D341Med (cell line): ENCODE measurements at regions not wholly inside any gene's neighbourhood (a gene's known extent, or its start where the extent isn't known, plus 50 kb on each side); places are given as distances from the start of the nearest gene placed in this dataset.

Experiments
- DNase-seq: peaks from one replicate; pipeline ENCODE4 v3.0.0; 2012; ENCODE audit warnings: low spot score

GRCh38 chr16:49127103-49127502 is 154.5 kb downstream of the CBLN1 start:
- DNase-seq, result no peak

DNA sequence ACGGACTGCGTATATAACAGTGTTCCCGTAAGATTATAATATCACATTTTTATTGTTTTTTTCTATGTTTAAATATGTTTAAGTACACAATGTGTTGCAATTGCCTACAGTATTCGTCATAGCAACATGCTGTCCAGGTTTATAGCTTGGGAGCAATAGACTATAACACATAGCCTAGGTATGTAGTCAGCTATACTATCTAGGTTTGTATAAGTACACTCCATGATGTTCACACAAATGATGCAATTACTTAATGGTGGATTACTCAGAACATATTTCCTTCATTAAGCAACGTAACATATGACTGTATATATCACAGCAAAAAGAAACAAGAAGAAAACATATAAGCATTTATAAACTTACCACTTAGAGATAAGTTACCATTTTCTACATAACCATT is 160.0 kb downstream of the CBLN1 start:
- DNase-seq, result no peak

DNA sequence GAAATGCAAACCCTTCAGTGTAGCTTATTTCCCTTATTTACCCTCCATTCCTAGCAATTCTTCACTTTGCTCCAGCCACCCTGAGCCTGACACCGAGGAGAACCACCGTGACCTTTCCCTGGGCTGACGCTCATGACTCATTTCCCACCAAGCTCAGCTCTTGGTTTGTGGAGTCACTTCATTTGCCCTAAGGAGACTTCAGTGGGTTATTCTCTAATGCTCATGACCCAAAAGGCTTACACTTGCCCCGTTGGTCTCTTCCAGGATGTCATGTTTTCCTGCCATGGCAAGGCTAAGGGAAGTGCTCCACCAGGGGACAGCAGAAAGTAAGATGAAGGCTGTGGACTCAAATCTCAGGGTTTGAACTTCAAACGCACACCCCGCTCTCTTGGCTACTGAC is 161.0 kb downstream of the CBLN1 start:
- no peak for DNase-seq

- no peak for DNase-seq
Observed at GRCh38 chr16:49116873-49117272, 164.8 kb downstream of the CBLN1 start.

- no peak for DNase-seq
Observed at GRCh38 chr16:49115956-49116355, 165.7 kb downstream of the CBLN1 start.

DNA sequence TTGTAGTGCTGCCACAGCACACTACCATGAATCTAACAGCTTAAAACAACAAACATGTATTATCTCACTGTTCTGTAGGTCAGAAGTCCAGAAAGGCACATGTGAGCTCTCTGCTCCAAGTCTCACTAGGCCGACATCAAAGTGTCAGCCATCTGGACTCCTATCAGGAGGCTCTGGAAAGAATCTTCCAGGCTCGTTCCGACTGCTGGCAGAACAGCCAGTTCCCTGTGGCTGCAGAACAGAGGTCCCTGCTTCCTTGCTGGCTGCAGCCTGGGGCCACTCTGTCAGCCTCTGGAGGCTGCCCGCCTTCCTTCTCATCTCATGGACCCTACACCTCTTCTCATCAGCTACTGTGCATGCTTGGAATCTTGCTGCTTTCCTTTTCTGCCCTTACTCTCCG is 168.9 kb downstream of the CBLN1 start:
- DNase-seq, result no peak

DNA sequence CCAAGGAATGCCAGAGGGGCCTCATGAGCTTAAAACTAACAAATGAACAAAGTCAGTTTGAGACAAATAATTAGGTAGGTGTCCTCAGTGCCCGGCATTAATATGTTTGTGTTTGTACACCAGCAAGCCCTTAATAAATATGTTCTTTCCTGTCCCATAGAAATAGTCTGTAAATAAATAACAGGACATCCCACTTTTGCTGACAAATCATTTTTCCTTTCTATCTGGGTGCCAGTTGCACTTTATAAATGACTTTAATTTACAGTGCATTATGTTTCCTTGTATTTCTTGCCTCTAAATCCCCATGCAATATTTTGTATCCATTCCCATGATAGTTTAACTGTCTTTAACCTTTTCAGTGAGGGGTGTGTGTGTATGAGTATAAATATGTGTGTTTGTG is 170.3 kb downstream of the CBLN1 start:
- DNase-seq, result no peak

GRCh38 chr16:49108611-49109010 is 173.0 kb downstream of the CBLN1 start:
- DNase-seq, result no peak

- no peak for DNase-seq
Observed at GRCh38 chr16:49103298-49103697, 178.3 kb downstream of the CBLN1 start.

DNA sequence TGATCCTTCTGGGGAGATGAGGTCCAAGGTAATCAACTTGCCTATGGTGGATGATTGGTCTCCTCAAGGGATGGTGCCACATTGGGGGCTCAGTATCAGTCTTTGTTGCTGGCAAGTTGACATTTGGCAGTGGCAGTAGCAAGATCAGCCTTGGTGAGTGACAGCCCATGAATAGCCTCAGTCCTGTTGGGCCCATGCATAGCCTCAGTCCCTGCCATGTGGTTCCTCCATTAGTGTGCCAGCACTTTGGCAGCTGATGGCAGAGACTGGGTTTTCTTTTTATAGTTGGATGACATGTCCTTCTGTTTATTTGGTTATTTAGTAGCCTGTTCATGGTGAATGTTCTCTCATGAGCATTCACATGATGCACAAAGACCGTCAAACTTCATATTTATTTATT is 179.6 kb downstream of the CBLN1 start:
- DNase-seq, result no peak

GRCh38 chr16:49100366-49100765 is 181.3 kb downstream of the CBLN1 start:
- no peak for DNase-seq

DNA sequence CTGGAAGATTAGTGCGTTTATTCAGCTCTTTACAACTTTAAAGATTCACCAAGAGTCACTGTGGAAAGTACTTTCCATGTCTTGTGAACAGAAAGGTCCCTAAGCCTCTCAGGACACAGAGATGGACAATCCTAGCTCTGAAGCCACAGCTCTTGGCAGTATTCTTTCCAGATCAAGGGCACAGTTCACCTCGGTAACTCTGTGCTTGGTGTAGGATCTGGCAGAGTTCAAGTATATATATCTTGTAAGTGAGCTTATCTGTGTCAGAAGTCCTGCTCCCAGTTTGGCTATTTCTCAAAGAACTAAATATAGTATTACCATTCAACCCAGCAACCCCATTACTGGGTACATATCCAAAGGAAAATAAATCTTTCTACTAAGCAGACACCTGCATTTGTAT is 183.7 kb downstream of the CBLN1 start:
- no peak for DNase-seq

DNA sequence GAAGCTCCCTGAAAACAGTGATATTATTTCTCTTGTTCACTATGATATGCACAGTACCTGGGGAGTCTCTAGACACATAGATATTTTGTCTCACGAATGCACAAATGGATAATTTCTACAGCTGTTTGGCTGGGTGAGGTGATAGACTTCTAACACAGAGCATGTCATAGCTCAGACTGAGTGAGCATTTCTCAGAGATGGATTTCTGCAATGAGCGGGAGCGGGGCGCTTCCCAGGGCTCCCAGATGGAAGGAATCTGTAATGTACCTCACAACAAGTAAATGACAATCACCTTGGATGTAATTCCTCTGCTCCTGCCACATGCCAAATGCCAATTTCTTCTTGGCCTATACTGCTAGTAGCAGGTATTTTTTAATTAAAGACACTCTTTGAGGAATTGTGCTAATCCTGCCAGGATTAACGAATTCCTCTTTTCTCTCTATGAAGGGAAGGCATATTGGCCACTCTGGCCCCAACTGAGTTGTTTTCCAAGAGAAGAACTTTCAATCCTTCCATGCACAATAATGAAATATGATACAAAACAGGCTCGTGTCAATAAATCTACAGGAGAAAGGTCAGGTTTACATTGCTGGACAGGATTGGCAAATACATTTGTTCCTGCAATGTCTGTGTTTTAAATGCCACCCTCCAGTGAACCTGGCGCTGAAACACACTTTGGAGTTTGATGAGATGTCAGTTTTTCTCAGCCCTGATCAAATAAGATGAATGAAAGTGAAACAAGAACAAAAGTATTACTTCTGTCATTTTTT is 185.3 kb downstream of the CBLN1 start:
- DNase-seq, result no peak

DNA sequence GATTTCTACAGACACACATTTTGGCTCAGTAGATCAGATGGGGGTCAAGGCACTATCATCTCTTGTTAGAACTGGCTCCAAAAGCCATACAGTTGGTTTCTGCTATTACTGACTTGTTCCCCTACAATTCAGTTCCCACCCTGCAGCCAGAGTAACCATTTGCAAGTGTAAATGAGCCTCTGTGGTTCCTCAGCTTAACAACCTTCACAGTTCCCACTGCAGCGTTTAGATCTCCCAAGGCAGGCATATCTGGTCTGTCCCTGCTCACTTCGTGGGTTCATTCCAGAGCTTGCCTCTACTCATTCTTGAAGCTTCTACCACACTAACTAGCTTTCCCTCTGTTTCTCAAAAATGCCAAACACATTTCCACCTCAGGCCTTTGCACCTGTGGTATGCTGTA is 186.1 kb downstream of the CBLN1 start:
- no peak for DNase-seq

DNA sequence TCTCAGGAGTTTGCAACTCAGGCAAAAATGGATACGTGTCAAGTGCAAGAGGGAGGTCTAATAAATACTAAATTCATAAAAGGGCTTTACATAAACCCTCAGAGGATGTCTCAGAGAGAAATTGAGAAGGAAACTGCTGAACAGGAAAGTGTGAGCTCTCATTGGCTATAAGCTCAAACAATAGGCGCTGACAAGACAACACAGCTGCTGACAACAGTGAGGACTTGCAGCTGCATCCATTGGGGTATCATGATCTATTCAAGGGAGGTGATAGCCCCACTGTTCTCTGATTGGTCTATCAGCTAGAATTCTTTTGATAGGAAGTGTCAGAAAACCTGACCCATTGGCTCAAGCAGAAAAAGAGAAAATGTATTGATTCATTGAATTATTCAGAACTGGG is 187.2 kb downstream of the CBLN1 start:
- DNase-seq, result no peak

DNA sequence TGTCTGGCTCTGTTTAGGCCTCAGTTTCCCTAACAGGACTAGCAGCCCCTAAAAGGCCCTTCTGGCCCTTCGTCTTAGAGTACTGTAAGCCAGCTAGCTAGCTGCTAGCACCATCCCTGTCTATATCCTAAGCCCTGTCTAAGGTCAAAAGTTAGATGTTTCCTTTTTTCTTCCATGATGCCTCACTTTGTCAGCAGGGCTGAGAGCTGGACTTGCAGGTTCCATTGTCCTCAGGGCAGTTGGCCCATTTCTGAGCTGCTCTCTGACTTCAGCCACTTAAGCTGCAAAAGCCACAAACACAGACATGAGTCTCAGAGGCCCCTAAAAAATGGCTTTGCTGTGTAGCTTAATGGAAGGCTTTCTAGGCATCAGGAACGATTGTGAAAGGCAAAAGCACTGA is 187.7 kb downstream of the CBLN1 start:
- no peak for DNase-seq

- no peak for DNase-seq
Observed at GRCh38 chr16:49092704-49093103, 188.9 kb downstream of the CBLN1 start.

DNA sequence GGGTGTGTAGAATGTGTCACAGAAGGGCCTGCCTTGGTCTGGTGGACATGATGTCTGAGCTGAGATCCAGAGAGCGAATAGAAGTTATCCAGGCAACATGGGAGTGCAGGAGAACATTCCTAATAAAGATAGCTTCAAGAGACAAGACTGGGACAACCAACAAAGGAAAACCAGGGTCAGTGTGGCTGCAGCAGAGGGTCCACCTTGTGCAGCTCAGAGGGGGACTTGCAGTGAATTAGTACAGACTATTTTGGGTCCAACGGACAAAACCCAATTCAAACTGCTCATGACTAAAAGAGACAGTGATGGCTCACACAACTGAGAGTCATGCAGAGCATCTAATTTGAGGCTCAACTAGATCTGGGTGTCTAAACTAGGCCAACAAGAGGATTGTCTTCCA is 192.1 kb downstream of the CBLN1 start:
- no peak for DNase-seq

GRCh38 chr16:49089039-49089438 is 192.6 kb downstream of the CBLN1 start:
- no peak for DNase-seq

- DNase-seq, result no peak
Observed at GRCh38 chr16:49085686-49086085, 196.0 kb downstream of the CBLN1 start.

DNA sequence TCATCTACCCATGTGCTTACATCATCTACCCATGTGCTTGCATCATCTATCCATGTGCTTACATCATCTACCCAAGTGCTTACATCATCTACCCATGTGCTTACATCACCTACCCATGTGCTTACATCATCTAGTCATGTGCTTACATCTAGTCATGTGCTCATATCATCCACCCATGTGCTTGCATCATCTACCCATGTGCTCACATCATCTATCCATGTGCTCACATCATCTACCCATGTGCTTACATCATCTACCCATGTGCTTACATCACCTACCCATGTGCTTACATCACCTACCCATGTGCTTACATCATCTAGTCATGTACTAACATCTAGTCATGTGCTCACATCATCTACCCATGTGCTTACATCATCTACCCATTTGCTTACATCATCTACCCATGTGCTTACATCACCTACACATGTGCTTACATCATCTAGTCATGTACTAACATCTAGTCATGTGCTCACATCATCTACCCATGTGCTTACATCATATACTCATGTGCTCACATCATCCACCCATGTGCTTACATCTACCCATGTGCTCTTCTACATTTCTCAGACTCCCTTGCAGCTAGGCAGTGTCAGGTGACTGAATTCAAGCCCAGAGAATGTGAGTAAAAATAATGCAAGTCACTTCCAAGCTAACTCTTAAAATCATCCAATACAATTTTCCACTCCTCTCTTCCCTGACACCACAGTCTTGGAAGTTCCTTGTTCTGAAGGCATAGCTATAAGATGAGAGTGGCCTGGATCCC is 196.8 kb downstream of the CBLN1 start:
- DNase-seq, result no peak

- DNase-seq, result no peak
Observed at GRCh38 chr16:49081554-49081953, 200.1 kb downstream of the CBLN1 start.

DNA sequence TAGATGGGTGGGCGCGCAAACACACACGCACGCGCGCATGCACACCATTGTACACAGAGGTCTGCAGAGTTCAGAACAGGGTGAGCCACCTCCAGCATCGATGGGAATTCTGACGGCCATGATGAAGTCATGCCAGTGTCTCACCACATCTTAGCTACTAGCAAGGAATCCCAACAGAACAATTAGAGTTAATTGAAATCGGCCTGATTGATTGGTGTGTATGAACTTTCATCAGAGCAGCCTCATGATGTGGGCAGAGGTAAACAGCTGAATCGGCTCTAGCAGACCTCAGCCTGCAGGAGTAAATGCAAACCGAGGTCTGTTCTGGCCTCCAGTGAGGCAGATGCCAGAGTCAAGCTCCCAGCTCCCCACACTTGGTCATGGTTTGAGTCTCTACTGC is 200.6 kb downstream of the CBLN1 start:
- DNase-seq, result no peak

DNA sequence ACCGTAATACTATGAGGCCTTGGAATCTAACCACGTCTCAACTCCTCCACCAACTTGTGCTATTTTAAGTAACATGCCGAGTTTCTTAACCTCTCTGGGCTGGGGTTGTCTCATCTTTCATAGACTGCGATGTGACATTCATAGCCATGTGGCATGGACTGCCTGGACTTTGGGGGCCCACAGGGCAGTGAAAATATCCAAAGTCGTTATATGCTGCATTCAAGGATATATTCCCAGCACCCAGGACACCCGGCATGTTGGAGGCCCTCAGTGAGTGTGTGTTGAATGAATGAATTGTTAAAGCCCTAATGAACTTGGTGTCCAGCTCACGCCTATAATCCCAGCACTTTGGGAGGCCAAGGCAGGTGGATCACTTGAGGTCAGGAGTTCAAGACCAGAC is 203.1 kb downstream of the CBLN1 start:
- no peak for DNase-seq
